ENCODE measurements at regions not wholly inside any gene's neighbourhood (a gene's known extent, or its start where the extent isn't known, plus 50 kb on each side); places are given as distances from the start of the nearest gene placed in this dataset.

GRCh38 chr11:98194611-98195010 is 826.1 kb upstream of the CNTN5 start:
- no peaks in the 10 kb centered on the region for H3K4me1 Mint-ChIP-seq (ENCODE audit: low read depth)
- H3K36me3 Mint-ChIP-seq (ENCODE audit: insufficient read depth), result no peaks in the 10 kb centered on the region
- no peak for DNase-seq (ENCODE audit: low spot score, unreplicated experiment)

GRCh38 chr11:98195300-98195699 is 825.4 kb upstream of the CNTN5 start:
- no peaks in the 10 kb centered on the region for H3K27me3 Mint-ChIP-seq
- no peak overlapping the region for H3K4me3 Mint-ChIP-seq (ENCODE audit: low read depth)
- H3K4me1 Mint-ChIP-seq (ENCODE audit: low read depth), result no peaks in the 10 kb centered on the region
- no peaks in the 10 kb centered on the region for H3K36me3 Mint-ChIP-seq (ENCODE audit: insufficient read depth)
- H3K9me3 Mint-ChIP-seq (ENCODE audit: low read depth), result no peaks in the 10 kb centered on the region
- TF ChIP-seq CTCF (IDR thresholded peaks at IDR 0.05; ENCODE audit: unreplicated experiment), result no peak
- no peak overlapping the region for H3K27ac Mint-ChIP-seq
- no peak for DNase-seq (ENCODE audit: low spot score, unreplicated experiment)

More at GRCh38 chr11:98194611-98195010, 826.1 kb upstream of the CNTN5 start:
- Mint-ChIP-seq H3K27me3 (no peaks in the 10 kb centered on the region), H3K4me3 (ENCODE audit: low read depth) (no peak overlapping the region), H3K27ac (no peak overlapping the region), H3K9me3 (ENCODE audit: low read depth) (no peaks in the 10 kb centered on the region)
- TF ChIP-seq CTCF (IDR thresholded peaks at IDR 0.05; ENCODE audit: unreplicated experiment), result no peak

GRCh38 chr11:98207086-98207485 is 813.7 kb upstream of the CNTN5 start:
- H3K36me3 Mint-ChIP-seq (ENCODE audit: insufficient read depth), result no peaks in the 10 kb centered on the region
- no peaks in the 10 kb centered on the region for H3K27me3 Mint-ChIP-seq
- no peaks in the 10 kb centered on the region for H3K4me1 Mint-ChIP-seq (ENCODE audit: low read depth)
- H3K4me3 Mint-ChIP-seq (ENCODE audit: low read depth), result no peak overlapping the region
- H3K9me3 Mint-ChIP-seq (ENCODE audit: low read depth), result no peaks in the 10 kb centered on the region
- H3K27ac Mint-ChIP-seq, result no peak overlapping the region
- no peak for TF ChIP-seq CTCF (IDR thresholded peaks at IDR 0.05; ENCODE audit: unreplicated experiment)
- DNase-seq (ENCODE audit: low spot score, unreplicated experiment), result no peak

GRCh38 chr11:98227278-98227677 is 793.5 kb upstream of the CNTN5 start:
- no peak for TF ChIP-seq CTCF (IDR thresholded peaks at IDR 0.05; ENCODE audit: unreplicated experiment)
- Mint-ChIP-seq H3K27ac (no peak overlapping the region), H3K27me3 (no peaks in the 10 kb centered on the region), H3K9me3 (ENCODE audit: low read depth) (no peaks in the 10 kb centered on the region), H3K36me3 (ENCODE audit: insufficient read depth) (no peaks in the 10 kb centered on the region), H3K4me1 (ENCODE audit: low read depth) (no peaks in the 10 kb centered on the region), H3K4me3 (ENCODE audit: low read depth) (no peak overlapping the region)
- DNase-seq (ENCODE audit: low spot score, unreplicated experiment), result no peak

GRCh38 chr11:98230678-98231077 is 790.1 kb upstream of the CNTN5 start:
- no peaks in the 10 kb centered on the region for H3K4me1 Mint-ChIP-seq (ENCODE audit: low read depth)
- no peaks in the 10 kb centered on the region for H3K36me3 Mint-ChIP-seq (ENCODE audit: insufficient read depth)
- H3K27ac Mint-ChIP-seq, result no peak overlapping the region
- TF ChIP-seq CTCF (IDR thresholded peaks at IDR 0.05; ENCODE audit: unreplicated experiment), result no peak
- no peak overlapping the region for H3K4me3 Mint-ChIP-seq (ENCODE audit: low read depth)
- no peaks in the 10 kb centered on the region for H3K27me3 Mint-ChIP-seq
- H3K9me3 Mint-ChIP-seq (ENCODE audit: low read depth), result no peaks in the 10 kb centered on the region
- no peak for DNase-seq (ENCODE audit: low spot score, unreplicated experiment)

Measured in progenitor cell of endocrine pancreas (in vitro differentiated cells).